ENCODE measurements at regions not wholly inside any gene's neighbourhood (a gene's known extent, or its start where the extent isn't known, plus 50 kb on each side); places are given as distances from the start of the nearest gene placed in this dataset.
"Not testable (repeated sequence)": the region's sequence is repeated elsewhere in the genome, so short reads cannot be mapped to it uniquely, and the experiment has no call there.

- not testable (repeated sequence) for H3K36me3 ChIP-seq; H3K4me3 ChIP-seq (ENCODE audit: low read depth, low read length); H3K9me3 ChIP-seq; DNase-seq; H3K4me1 ChIP-seq; H3K27me3 ChIP-seq
Observed at GRCh38 chr9:66152406-66152805, 415.5 kb downstream of the FOXD4L4 start.

GRCh38 chr9:66153021-66153725 lies 416.2 kb downstream of the FOXD4L4 start:
- not testable (repeated sequence) for H3K4me1 ChIP-seq; H3K9me3 ChIP-seq; H3K36me3 ChIP-seq; H3K4me3 ChIP-seq (ENCODE audit: low read depth, low read length); H3K27me3 ChIP-seq
- DNase-seq: peak; percentile 36

DNA sequence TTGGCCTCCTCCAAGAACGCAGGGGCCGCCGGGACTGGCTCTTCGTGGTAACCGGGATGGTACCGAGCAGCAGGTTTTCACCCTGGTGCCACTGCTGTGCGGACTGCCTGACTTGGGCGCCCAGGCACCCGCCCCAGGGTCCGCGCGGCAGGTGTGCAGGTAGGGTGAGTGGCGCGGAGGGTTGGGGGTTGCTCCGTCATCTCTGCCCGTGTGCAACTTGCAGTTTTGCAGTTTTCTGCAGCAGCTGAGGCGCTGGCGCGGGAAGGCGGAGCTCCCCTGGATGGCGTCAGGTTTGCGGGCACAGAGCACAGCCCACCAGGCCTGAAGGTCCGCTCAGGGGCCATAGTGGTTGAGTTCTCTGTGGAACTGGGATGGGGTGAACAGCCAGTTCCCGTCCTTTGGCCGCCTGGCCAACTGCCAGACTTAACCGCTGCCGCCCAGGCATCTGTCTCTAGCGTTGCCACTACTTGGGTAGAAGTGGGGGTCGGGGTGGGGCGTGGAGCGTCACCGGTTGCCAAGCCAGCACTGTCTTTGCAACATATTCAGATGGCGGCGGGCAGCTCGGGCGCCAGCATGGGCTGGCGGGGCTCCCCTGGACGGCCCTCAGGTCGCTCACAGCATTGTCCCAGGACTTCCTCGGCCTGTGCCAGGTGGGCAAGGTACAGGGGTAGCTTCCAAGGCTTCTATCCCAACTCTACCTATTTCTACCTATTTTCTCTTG lies 417.2 kb downstream of the FOXD4L4 start:
- not testable (repeated sequence) for DNase-seq; H3K9me3 ChIP-seq; H3K36me3 ChIP-seq; H3K4me1 ChIP-seq; H3K27me3 ChIP-seq; H3K4me3 ChIP-seq (ENCODE audit: low read depth, low read length)

- DNase-seq; H3K27me3 ChIP-seq; H3K4me3 ChIP-seq (ENCODE audit: low read depth, low read length); H3K9me3 ChIP-seq; H3K4me1 ChIP-seq; H3K36me3 ChIP-seq: not testable (repeated sequence)
Observed at GRCh38 chr9:66182316-66182715, 445.4 kb downstream of the FOXD4L4 start.

DNA sequence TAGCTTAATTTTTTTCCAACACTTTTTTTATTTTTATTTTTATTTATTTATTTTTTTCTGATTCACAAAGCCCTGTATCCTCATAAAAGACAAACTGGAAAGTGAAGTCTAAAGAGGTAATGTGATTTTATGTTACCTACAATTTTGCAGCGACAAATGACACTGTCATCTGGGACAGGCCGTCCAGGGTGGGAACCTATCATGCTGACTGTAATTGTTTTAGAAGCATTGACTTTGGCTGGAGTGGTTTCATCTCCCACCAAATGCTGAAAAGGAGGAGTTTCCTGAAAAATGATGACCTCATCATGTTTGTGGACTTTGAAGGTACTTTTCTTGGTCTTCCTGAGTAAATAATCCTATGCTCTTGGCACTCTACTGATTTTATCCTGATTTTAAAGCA lies 446.7 kb downstream of the FOXD4L4 start:
- DNase-seq, H3K9me3 ChIP-seq: not testable (repeated sequence)

DNA sequence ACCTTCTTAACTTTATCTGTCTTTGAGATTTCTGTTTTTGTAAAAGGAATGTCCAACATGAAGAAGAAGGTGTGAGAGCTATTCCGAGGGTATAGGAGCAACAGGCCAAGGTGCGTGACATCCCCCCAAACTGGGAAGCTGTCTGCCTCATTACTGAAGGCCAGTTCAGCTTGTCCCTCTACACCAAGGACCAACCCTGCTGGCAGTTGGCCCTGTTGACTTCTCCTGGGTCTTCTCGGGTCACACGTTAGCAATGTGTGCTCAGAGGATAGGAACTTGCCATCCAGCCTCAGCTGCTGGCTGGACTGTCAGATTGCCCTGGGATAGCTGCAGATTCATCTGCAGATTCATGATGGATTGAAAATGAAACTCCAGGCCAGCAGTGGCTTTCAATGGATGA lies 460.3 kb downstream of the FOXD4L4 start:
- not testable (repeated sequence) for H3K27me3 ChIP-seq; DNase-seq; H3K36me3 ChIP-seq; H3K9me3 ChIP-seq; H3K4me3 ChIP-seq (ENCODE audit: low read depth, low read length); H3K4me1 ChIP-seq

More for the DNA sequence above, 446.7 kb downstream of the FOXD4L4 start:
- H3K4me1 ChIP-seq; H3K27me3 ChIP-seq; H3K4me3 ChIP-seq (ENCODE audit: low read depth, low read length); H3K36me3 ChIP-seq: not testable (repeated sequence)

- H3K9me3 ChIP-seq; H3K27me3 ChIP-seq; H3K4me3 ChIP-seq (ENCODE audit: low read depth, low read length); H3K4me1 ChIP-seq; H3K36me3 ChIP-seq: not testable (repeated sequence)
- DNase-seq: peak; percentile 47
Observed at GRCh38 chr9:66198421-66198820, 461.5 kb downstream of the FOXD4L4 start.

GRCh38 chr9:66206617-66207016 lies 469.7 kb downstream of the FOXD4L4 start:
- not testable (repeated sequence) for H3K4me3 ChIP-seq (ENCODE audit: low read depth, low read length); H3K36me3 ChIP-seq; DNase-seq

DNA sequence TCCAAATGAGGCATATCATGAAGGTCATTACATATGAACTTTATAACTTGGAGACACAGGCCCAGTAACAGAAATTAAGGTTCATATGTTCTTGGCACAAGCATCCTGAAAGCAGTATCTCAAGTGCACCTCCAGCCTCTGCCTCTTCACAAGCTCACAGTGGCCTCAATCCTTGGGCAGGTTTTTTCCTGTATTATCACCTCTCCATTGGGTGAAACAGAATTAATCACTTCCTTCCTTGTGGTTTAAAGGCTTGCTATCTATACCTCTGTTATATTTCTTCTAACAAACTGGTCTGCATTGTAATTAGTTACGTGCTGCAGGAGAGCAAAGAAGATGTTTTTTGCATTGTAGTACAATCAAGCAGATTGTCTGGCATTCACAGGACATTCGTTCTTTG lies 471.0 kb downstream of the FOXD4L4 start:
- not testable (repeated sequence) for H3K36me3 ChIP-seq; H3K4me1 ChIP-seq; H3K27me3 ChIP-seq; H3K9me3 ChIP-seq; H3K4me3 ChIP-seq (ENCODE audit: low read depth, low read length); DNase-seq

More at GRCh38 chr9:66206617-66207016, 469.7 kb downstream of the FOXD4L4 start:
- not testable (repeated sequence) for H3K9me3 ChIP-seq, H3K4me1 ChIP-seq, H3K27me3 ChIP-seq

GRCh38 chr9:66244763-66245162 lies 507.8 kb downstream of the FOXD4L4 start:
- not testable (repeated sequence) for H3K4me1 ChIP-seq, DNase-seq

GRCh38 chr9:66245481-66245880 lies 508.5 kb downstream of the FOXD4L4 start:
- H3K36me3 ChIP-seq; H3K4me3 ChIP-seq (ENCODE audit: low read depth, low read length); H3K4me1 ChIP-seq; H3K9me3 ChIP-seq; DNase-seq; H3K27me3 ChIP-seq: not testable (repeated sequence)

More at GRCh38 chr9:66244763-66245162, 507.8 kb downstream of the FOXD4L4 start:
- H3K9me3 ChIP-seq; H3K36me3 ChIP-seq; H3K4me3 ChIP-seq (ENCODE audit: low read depth, low read length); H3K27me3 ChIP-seq: not testable (repeated sequence)

GRCh38 chr9:66257581-66257980 lies 520.6 kb downstream of the FOXD4L4 start:
- H3K27me3 ChIP-seq; H3K4me1 ChIP-seq; H3K4me3 ChIP-seq (ENCODE audit: low read depth, low read length); DNase-seq; H3K36me3 ChIP-seq; H3K9me3 ChIP-seq: not testable (repeated sequence)

DNA sequence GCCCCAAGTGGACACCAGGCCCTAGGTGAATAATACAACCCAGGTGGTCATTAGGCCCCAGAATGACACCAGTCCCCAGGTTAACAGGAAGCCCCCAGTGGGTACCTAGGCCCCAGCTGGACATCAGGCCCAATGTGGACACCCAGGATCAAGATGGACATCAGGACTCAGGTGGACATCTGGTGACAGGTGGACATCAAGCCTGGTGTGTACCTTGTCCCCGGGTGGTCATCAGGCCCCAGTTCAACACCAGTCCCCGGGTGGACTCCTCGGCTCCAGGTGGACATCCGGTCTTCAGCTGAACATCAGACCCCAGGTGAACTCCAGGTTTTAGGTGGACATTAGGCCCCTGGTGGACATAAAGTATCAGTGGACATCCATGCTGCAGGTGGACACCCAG lies 524.6 kb downstream of the FOXD4L4 start:
- H3K9me3 ChIP-seq; H3K36me3 ChIP-seq; H3K4me1 ChIP-seq; H3K4me3 ChIP-seq (ENCODE audit: low read depth, low read length); H3K27me3 ChIP-seq; DNase-seq: not testable (repeated sequence)

DNA sequence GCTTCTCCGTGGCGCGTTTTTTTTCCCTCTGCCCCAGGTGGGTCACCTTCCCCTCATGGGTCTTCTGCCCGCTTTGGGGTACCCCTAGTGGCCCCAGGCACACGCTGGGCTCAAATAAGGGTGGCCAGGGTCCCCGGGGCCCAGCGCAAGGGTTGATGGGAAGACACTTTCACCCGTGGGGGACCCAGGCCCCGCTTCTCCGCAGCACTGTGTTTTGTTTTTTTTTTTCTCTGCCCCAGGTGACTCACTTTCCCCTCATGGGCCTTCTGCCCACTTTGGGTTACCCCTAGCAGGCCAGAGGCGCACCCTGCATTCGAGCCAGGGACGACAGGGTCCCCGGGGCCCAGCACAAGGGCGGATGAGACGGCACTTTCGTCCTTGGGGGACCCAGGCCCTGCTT lies 526.7 kb downstream of the FOXD4L4 start:
- H3K27me3 ChIP-seq; H3K4me3 ChIP-seq (ENCODE audit: low read depth, low read length); H3K4me1 ChIP-seq; H3K36me3 ChIP-seq; H3K9me3 ChIP-seq; DNase-seq: not testable (repeated sequence)

- not testable (repeated sequence) for H3K4me1 ChIP-seq, H3K9me3 ChIP-seq
Observed at GRCh38 chr9:66264786-66265185, 527.8 kb downstream of the FOXD4L4 start.

DNA sequence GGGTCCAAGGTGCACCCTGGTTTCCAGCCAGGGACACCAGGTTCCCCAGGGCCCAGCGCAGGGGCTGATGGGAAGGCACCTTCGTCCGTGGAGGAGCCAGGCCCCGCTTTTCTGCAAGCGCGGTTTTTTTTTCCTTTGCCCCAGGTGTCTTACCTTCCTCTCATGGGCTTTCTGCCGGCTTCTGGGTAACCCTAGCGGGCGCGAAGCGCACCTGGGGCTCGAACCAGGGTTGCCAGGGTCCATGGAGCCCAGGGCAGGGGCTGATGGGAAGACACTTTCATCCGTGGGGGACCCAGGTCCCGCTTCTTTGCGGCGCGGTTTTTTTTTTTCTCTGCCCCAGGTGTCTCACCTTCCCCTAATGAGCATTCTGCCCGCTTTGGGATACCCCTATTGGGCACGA lies 529.3 kb downstream of the FOXD4L4 start:
- H3K4me1 ChIP-seq; H3K4me3 ChIP-seq (ENCODE audit: low read depth, low read length); H3K36me3 ChIP-seq; H3K27me3 ChIP-seq; DNase-seq; H3K9me3 ChIP-seq: not testable (repeated sequence)

More at GRCh38 chr9:66264786-66265185, 527.8 kb downstream of the FOXD4L4 start:
- not testable (repeated sequence) for H3K27me3 ChIP-seq; H3K4me3 ChIP-seq (ENCODE audit: low read depth, low read length); H3K36me3 ChIP-seq; DNase-seq
